ENCODE measurements at regions not wholly inside any gene's neighbourhood (a gene's known extent, or its start where the extent isn't known, plus 50 kb on each side); places are given as distances from the start of the nearest gene placed in this dataset.
"Not testable (repeated sequence)": the region's sequence is repeated elsewhere in the genome, so short reads cannot be mapped to it uniquely, and the experiment has no call there.

DNA sequence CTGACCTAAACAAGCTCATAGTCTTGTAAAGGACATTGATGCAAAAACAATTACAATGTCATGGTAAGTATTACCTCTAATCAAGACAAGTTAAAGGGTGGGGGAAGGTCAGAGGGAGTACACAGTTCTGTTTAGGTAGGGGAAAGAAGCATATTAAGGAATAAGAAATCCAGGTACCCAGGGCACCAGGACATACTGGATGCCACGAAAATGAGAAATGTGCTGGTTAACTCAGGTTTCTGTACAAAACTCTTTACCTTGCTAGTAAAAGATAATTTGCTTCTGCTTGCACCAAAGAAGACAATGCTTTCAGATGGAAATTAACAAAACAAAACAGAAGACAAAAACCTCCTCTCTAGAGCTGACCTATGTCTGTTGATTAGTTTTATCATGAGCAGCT is 70.7 kb upstream of the MED13 start:
- intact Hi-C loops (cut with micrococcal nuclease; ENCODE audit: unreplicated experiment): no loop called here
- Histone ChIP-seq H3K27ac (ENCODE audit: extremely low read length, insufficient read depth, low read length) (no peak overlapping the region), H3K36me3 (replicated peaks in 1 of 2; ENCODE audit: control insufficient read depth in 1 of 2, insufficient read depth in 2 of 2, low read length in 2 of 2) (no peaks in the 10 kb centered on the region), H3K9ac (ENCODE audit: insufficient read depth, low read depth, low read length) (no peak overlapping the region), H3K4me3 (replicated peaks in 1 of 3; ENCODE audit: insufficient read depth in 1 of 3, low read depth in 2 of 3, low read length in 3 of 3) (no peak overlapping the region), H2AFZ (ENCODE audit: low read length) (no peak overlapping the region), H3K27me3 (ENCODE audit: control insufficient read depth in 1 of 2, insufficient read depth in 2 of 2, low read length in 2 of 2) (no peaks in the 10 kb centered on the region), H3K79me2 (ENCODE audit: insufficient read depth, low read length) (no peaks in the 10 kb centered on the region), H3K9me3 (ENCODE audit: low read length) (no peaks in the 10 kb centered on the region), H3K4me1 (ENCODE audit: insufficient read depth, low read length) (no peaks in the 10 kb centered on the region), H4K20me1 (ENCODE audit: insufficient read depth, low read length) (no peaks in the 10 kb centered on the region), H3K4me2 (ENCODE audit: low read depth, low read length) (no peak overlapping the region)
- WGBS (ENCODE audit: low lambda C conversion rate): 12% methylated on average over 1 of the region's 1 CpG
- ChIA-PET POLR2A (interaction anchor here (1.2 kb wide), 1 partner anchor 13 kb away, joined by 4 read pairs; no protein-coding TSS in a partner anchor), CTCF (ENCODE audit: low intra/inter-chr PET ratio, low total read pairs) (no interaction called here)
- DNase-seq (ENCODE audit: low spot score) (no peak), FAIRE-seq (no peak), ATAC-seq (no peak)
- TF ChIP-seq ZKSCAN8 (CRISPR knock-in tag; IDR thresholded peaks at IDR 0.05; ENCODE audit: borderline replicate concordance): no peak
- TF ChIP-seq ZNF569 (CRISPR knock-in tag; IDR thresholded peaks at IDR 0.05; ENCODE audit: borderline replicate concordance): no peak
- no peak for TF ChIP-seq ZNF430 (CRISPR knock-in tag; IDR thresholded peaks at IDR 0.05)
- no peak for TF ChIP-seq SOX6 (IDR thresholded peaks at IDR 0.05)
- TF ChIP-seq SOX6 (CRISPR knock-in tag; IDR thresholded peaks at IDR 0.05): no peak
- TF ChIP-seq KLF15 (CRISPR knock-in tag; IDR thresholded peaks at IDR 0.05; ENCODE audit: borderline replicate concordance): no peak
- TF ChIP-seq, protein P1, sequence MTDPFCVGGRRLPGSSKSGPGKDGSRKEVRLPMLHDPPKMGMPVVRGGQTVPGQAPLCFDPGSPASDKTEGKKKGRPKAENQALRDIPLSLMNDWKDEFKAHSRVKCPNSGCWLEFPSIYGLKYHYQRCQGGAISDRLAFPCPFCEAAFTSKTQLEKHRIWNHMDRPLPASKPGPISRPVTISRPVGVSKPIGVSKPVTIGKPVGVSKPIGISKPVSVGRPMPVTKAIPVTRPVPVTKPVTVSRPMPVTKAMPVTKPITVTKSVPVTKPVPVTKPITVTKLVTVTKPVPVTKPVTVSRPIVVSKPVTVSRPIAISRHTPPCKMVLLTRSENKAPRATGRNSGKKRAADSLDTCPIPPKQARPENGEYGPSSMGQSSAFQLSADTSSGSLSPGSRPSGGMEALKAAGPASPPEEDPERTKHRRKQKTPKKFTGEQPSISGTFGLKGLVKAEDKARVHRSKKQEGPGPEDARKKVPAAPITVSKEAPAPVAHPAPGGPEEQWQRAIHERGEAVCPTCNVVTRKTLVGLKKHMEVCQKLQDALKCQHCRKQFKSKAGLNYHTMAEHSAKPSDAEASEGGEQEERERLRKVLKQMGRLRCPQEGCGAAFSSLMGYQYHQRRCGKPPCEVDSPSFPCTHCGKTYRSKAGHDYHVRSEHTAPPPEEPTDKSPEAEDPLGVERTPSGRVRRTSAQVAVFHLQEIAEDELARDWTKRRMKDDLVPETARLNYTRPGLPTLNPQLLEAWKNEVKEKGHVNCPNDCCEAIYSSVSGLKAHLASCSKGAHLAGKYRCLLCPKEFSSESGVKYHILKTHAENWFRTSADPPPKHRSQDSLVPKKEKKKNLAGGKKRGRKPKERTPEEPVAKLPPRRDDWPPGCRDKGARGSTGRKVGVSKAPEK (CRISPR knock-in tag; IDR thresholded peaks at IDR 0.05; ENCODE audit: borderline replicate concordance): no peak
- TF ChIP-seq ZZZ3 (CRISPR knock-in tag; IDR thresholded peaks at IDR 0.05; ENCODE audit: borderline replicate concordance): no peak
- no peak for TF ChIP-seq ZNF749 (CRISPR knock-in tag; IDR thresholded peaks at IDR 0.05; ENCODE audit: borderline replicate concordance)
- no peak for TF ChIP-seq MEIS1 (CRISPR knock-in tag; IDR thresholded peaks at IDR 0.05; ENCODE audit: borderline replicate concordance)
- no peak for TF ChIP-seq KLF6 (CRISPR knock-in tag; IDR thresholded peaks at IDR 0.05)
- no peak for TF ChIP-seq ISL2 (CRISPR knock-in tag; IDR thresholded peaks at IDR 0.05)
- in situ Hi-C loops (cut with HindIII; ENCODE audit: extremely low pct_ligation_motif_present, low pct_unique_long_range_greater_than_20kb): no loop called here
- BruUV-seq (replicated peaks): no TSS peak

DNA sequence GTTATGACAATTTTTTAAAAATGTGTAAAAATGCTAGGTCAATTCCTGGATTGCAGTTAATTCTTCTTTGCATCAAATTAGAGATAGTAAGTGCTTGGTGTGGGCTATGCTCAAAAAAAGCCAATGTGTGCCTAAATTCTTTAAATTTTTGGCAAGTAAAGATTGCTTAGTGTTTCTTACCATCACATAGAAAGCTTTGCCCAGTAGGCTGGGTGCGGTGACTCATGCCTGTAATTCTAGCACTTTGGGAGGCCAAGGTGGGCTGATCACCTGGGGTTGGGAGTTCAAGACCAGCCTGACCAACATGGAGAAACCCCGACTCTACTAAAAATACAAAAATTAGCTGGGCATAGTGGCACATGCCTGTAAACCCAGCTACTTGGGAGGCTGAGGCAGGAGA is 70.0 kb upstream of the MED13 start:
- H3K4me2 ChIP-seq (ENCODE audit: low read depth, low read length); in situ Hi-C loops (cut with HindIII; ENCODE audit: extremely low pct_ligation_motif_present, low pct_unique_long_range_greater_than_20kb); H3K27ac ChIP-seq (ENCODE audit: extremely low read length, insufficient read depth, low read length); H3K4me3 ChIP-seq (replicated peaks in 1 of 3; ENCODE audit: insufficient read depth in 1 of 3, low read depth in 2 of 3, low read length in 3 of 3); H4K20me1 ChIP-seq (ENCODE audit: insufficient read depth, low read length); FAIRE-seq; BruUV-seq (replicated peaks); H3K27me3 ChIP-seq (ENCODE audit: control insufficient read depth in 1 of 2, insufficient read depth in 2 of 2, low read length in 2 of 2); H3K36me3 ChIP-seq (replicated peaks in 1 of 2; ENCODE audit: control insufficient read depth in 1 of 2, insufficient read depth in 2 of 2, low read length in 2 of 2); intact Hi-C loops (cut with micrococcal nuclease; ENCODE audit: unreplicated experiment); H3K9me3 ChIP-seq (ENCODE audit: low read length); CTCF ChIA-PET (ENCODE audit: low intra/inter-chr PET ratio, low total read pairs); H2AFZ ChIP-seq (ENCODE audit: low read length); ATAC-seq; DNase-seq (ENCODE audit: low spot score); H3K79me2 ChIP-seq (ENCODE audit: insufficient read depth, low read length); H3K4me1 ChIP-seq (ENCODE audit: insufficient read depth, low read length); POLR2A ChIA-PET; H3K9ac ChIP-seq (ENCODE audit: insufficient read depth, low read depth, low read length): not testable (repeated sequence)
- 68% methylated on average over 2 of the region's 2 CpGs for WGBS (ENCODE audit: low lambda C conversion rate)

Measured in HepG2 (cell line).